GM23338 (cell line): ENCODE measurements at regions not wholly inside any gene's neighbourhood (a gene's known extent, or its start where the extent isn't known, plus 50 kb on each side); places are given as distances from the start of the nearest gene placed in this dataset.

Source experiments
- ATAC-seq: fragments of 200-7000 bp; cut with Tn5 transposase; 3 replicates; pipeline ENCODE4 v1.9.1; 2020
- DNase-seq: peaks from one replicate; pipeline ENCODE4 v3.0.0-alpha.2; 2015; ENCODE audit warnings: low spot score
- H2AFZ ChIP-seq: fragments of 200-600 bp; sonication (generic); 2 replicates; pipeline ENCODE4 v1.8.0; 2016; ENCODE audit warnings: antibody characterized with exemption, mild to moderate bottlenecking, moderate library complexity
- H3F3A ChIP-seq: fragments of 200-600 bp; sonication (generic); replicated peaks from 2 replicates; pipeline ENCODE4 v1.8.0; 2017; ENCODE audit warnings: antibody characterized with exemption, mixed run types, low read depth
- H3K27ac ChIP-seq: fragments of 200-600 bp; sonication (generic); 2 replicates; pipeline ENCODE4 v1.6.1; 2016; ENCODE audit warnings: low read depth
- H3K27me3 ChIP-seq: fragments of 200-600 bp; sonication (generic); 2 replicates; pipeline ENCODE4 v1.8.0; 2016; ENCODE audit warnings: mild to moderate bottlenecking, mixed run types, moderate library complexity; ENCODE audit not compliant: insufficient read depth
- H3K36me3 ChIP-seq: fragments of 200-600 bp; sonication (generic); 2 replicates; pipeline ENCODE4 v1.8.0; 2016; ENCODE audit warnings: mild to moderate bottlenecking; ENCODE audit not compliant: insufficient read depth
- H3K4me1 ChIP-seq: fragments of 200-600 bp; sonication (generic); 2 replicates; pipeline ENCODE4 v1.8.0; 2016; ENCODE audit warnings: mild to moderate bottlenecking, moderate library complexity; ENCODE audit not compliant: insufficient read depth
- H3K4me2 ChIP-seq: fragments of 200-600 bp; sonication (generic); 2 replicates; pipeline ENCODE4 v1.7.1; 2017; ENCODE audit warnings: mixed run types
- H3K4me3 ChIP-seq: fragments of 200-600 bp; sonication (generic); 2 replicates; pipeline ENCODE4 v1.6.1; 2016; ENCODE audit warnings: mixed run types
- H3K79me2 ChIP-seq: fragments of 200-600 bp; sonication (generic); replicated peaks from 2 replicates; pipeline ENCODE4 v1.8.0; 2017; ENCODE audit warnings: mild to moderate bottlenecking; ENCODE audit not compliant: insufficient read depth
- H3K9me2 ChIP-seq: fragments of 200-600 bp; sonication (generic); 2 replicates; pipeline ENCODE4 v1.8.0; 2017; ENCODE audit not compliant: insufficient read depth
- H4K20me1 ChIP-seq: fragments of 200-600 bp; sonication (generic); replicated peaks from 2 replicates; pipeline ENCODE4 v1.8.0; 2017; ENCODE audit warnings: mild to moderate bottlenecking; ENCODE audit not compliant: insufficient read depth
- H3K27ac Mint-ChIP-seq: 2 replicates; pipeline ENCODE4 v1.8.0; 2020; ENCODE audit warnings: inconsistent platforms, mild to moderate bottlenecking, moderate library complexity, mixed read lengths
- H3K27me3 Mint-ChIP-seq: 3 replicates; pipeline ENCODE4 v1.8.0; 2022; ENCODE audit warnings: low read depth, mild to moderate bottlenecking, moderate library complexity, mixed read lengths, inconsistent platforms; ENCODE audit not compliant: insufficient read depth, poor library complexity
- H3K36me3 Mint-ChIP-seq: 3 replicates; pipeline ENCODE4 v1.8.0; 2021; ENCODE audit warnings: low read depth, mild to moderate bottlenecking, inconsistent platforms, moderate library complexity, mixed read lengths
- H3K4me1 Mint-ChIP-seq: 3 replicates; pipeline ENCODE4 v1.8.0; 2020; ENCODE audit warnings: mild to moderate bottlenecking, inconsistent platforms, mixed read lengths
- H3K4me3 Mint-ChIP-seq: 3 replicates; pipeline ENCODE4 v1.8.0; 2021; ENCODE audit warnings: moderate library complexity, mild to moderate bottlenecking, inconsistent platforms, mixed read lengths
- H3K9me3 Mint-ChIP-seq: 3 replicates; pipeline ENCODE4 v1.8.0; 2020; ENCODE audit warnings: moderate library complexity, mild to moderate bottlenecking, inconsistent platforms, mixed read lengths
- CREB1 ChIP-seq: fragments of 250-450 bp; sonication (Bioruptor Pico); IDR thresholded peaks from 2 replicates; pipeline ENCODE4 v1.5.0; 2020; ENCODE audit warnings: low read depth, mild to moderate bottlenecking, moderate library complexity
- ETS1 ChIP-seq: IDR thresholded peaks from 2 replicates; pipeline ENCODE4 v1.6.1; 2016; ENCODE audit warnings: antibody characterized with exemption
- EZH2 ChIP-seq: fragments of 200-600 bp; sonication (generic); IDR thresholded peaks from one replicate; pipeline ENCODE4 v1.8.0; 2017; ENCODE audit warnings: antibody characterized with exemption, mild to moderate bottlenecking, low read depth; ENCODE audit not compliant: unreplicated experiment
- EZH2phosphoT487 ChIP-seq: fragments of 200-600 bp; sonication (generic); IDR thresholded peaks from one replicate; pipeline ENCODE4 v1.8.1; 2018; ENCODE audit warnings: antibody characterized with exemption; ENCODE audit not compliant: unreplicated experiment
- JUNB ChIP-seq: IDR thresholded peaks from one replicate; pipeline ENCODE4 v1.6.1; 2016; ENCODE audit warnings: antibody characterized with exemption; ENCODE audit not compliant: unreplicated experiment
- ZNF331 ChIP-seq: fragments of 250-450 bp; sonication (Bioruptor Pico); IDR thresholded peaks from 2 replicates; pipeline ENCODE4 v1.5.0; 2020; ENCODE audit warnings: low read depth, mild to moderate bottlenecking, moderate library complexity
- ZNF462 ChIP-seq: fragments of 250-450 bp; sonication (Bioruptor Pico); IDR thresholded peaks from 2 replicates; pipeline ENCODE4 v1.5.0; 2020; ENCODE audit warnings: mild to moderate bottlenecking, moderate library complexity

DNA sequence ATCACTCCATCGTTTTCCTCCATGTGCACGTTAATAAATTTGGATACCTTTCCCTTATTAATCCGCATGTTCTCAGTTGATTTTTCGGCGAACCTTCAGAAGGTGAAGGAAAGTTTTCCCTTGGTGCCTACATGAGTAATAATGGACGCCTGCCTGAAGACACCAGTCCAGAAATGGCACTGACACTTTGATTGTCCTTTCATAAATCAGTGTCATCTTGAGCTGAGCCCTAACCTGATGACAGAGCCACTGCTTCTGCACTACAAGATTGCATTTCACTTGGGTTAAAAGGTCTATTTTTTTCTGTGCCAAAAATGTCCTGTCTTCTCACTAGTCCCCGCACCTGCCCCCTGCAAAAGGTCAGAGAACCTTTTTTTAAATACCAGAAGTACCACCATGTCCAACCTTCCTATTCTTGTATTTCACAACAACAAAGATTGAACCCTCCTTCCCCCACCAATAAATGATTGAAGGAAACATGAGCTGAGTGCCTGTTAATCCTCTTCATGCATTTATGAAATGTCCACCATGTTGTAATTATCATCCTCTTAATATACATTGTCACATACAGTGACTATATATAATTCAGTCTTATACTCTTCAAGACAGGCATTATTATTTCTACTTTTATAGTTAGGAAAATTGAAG is 219.9 kb upstream of the UBASH3B start:
- Mint-ChIP-seq H3K36me3 (no peaks in the 10 kb centered on the region), H3K27ac (no peak overlapping the region; the same call in 1 of the 2 replicates), H3K4me1 (peaks cover 36% of the 10 kb centered on the region), H3K27me3 (peaks cover 4% of the 10 kb centered on the region), H3K9me3 (no peaks in the 10 kb centered on the region), H3K4me3 (no peak overlapping the region)
- H4K20me1 ChIP-seq = no peaks in the 10 kb centered on the region
- H3K4me1 ChIP-seq = peaks cover 33% of the 10 kb centered on the region
- H2AFZ ChIP-seq = no peak overlapping the region; the same call in 1 of the 2 replicates
- no peak overlapping the region for H3K4me2 ChIP-seq
- no peaks in the 10 kb centered on the region for H3K79me2 ChIP-seq
- 0 out of 2 replicates have a peak, but pooled peaks cover 5% of the 10 kb centered on the region for H3F3A ChIP-seq
- no peak for DNase-seq
- H3K9me2 ChIP-seq = peaks cover 8% of the 10 kb centered on the region
- no peaks in the 10 kb centered on the region for H3K27me3 ChIP-seq
- H3K27ac ChIP-seq = no peak overlapping the region
- ATAC-seq = no peak
- TF ChIP-seq EZH2phosphoT487 (no peak), JUNB (no peak), CREB1 (CRISPR knock-in tag) (no peak)
- no peak overlapping the region for H3K4me3 ChIP-seq
- no peaks in the 10 kb centered on the region for H3K36me3 ChIP-seq

DNA sequence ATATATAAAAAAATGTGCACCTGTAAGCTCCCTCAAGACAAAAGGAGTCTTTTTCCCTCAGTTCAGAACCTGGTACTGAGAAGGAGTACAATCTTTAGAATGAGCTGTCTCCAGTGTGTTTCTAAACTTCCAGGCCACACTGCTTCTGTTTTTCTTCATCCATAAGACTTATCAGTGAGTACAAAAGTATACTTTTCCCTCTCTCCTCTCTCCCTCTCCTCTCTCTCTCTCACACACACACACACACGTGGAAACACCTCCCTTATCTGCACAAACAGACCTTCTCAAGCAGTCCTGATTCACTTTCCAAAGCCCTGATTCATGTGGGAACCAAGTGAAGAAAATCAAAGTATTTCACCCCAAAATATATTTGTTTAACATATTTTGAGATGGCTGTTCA is 220.7 kb upstream of the UBASH3B start:
- Histone ChIP-seq H3K4me1 (peaks cover 29% of the 10 kb centered on the region), H3K79me2 (no peaks in the 10 kb centered on the region), H3F3A (0 out of 2 replicates have a peak, but pooled peaks cover 3% of the 10 kb centered on the region), H4K20me1 (no peaks in the 10 kb centered on the region), H2AFZ (peak overlapping the region; percentile 21; the same call in 1 of the 2 replicates), H3K9me2 (peaks cover 8% of the 10 kb centered on the region), H3K27ac (no peak overlapping the region), H3K4me3 (no peak overlapping the region), H3K36me3 (no peaks in the 10 kb centered on the region), H3K27me3 (no peaks in the 10 kb centered on the region), H3K4me2 (peak overlapping the region; percentile 53; the same call in 1 of the 2 replicates)
- no peak overlapping the region for H3K4me3 Mint-ChIP-seq
- peak overlapping the region; percentile 7 for H3K27ac Mint-ChIP-seq
- no peak for ATAC-seq
- TF ChIP-seq ETS1 (no peak), CREB1 (CRISPR knock-in tag) (no peak), ZNF331 (CRISPR knock-in tag) (no peak), EZH2 (no peak), ZNF462 (CRISPR knock-in tag) (no peak)
- DNase-seq = no peak
- no peaks in the 10 kb centered on the region for H3K9me3 Mint-ChIP-seq
- peaks cover 33% of the 10 kb centered on the region for H3K4me1 Mint-ChIP-seq
- H3K36me3 Mint-ChIP-seq = no peaks in the 10 kb centered on the region
- H3K27me3 Mint-ChIP-seq = peaks cover 4% of the 10 kb centered on the region
